ENCODE measurements at regions not wholly inside any gene's neighbourhood (a gene's known extent, or its start where the extent isn't known, plus 50 kb on each side); places are given as distances from the start of the nearest gene placed in this dataset.

DNA sequence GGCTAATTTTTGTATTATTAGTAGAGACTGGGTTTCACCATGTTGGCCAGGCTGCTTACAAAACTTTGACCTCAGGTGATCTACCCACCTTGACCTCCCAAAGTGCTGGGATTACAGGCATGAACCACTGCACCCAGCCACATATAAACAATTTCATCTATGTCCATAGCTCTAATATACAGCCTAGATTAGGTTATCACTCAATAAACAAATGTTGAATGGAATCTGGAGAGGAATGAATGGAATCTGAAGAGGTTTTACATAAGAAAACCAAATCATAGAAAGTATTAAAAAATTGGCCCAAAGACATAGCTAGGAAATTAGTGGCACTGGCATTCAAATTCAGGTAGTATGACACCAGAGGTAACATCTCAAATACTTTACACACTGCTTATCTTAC, 1401.4 kb upstream of the TENM4 start:
- Mint-ChIP-seq H3K4me1 (ENCODE audit: low read depth) (no peaks in the 10 kb centered on the region), H3K9me3 (peaks cover 10% of the 10 kb centered on the region), H3K27me3 (no peaks in the 10 kb centered on the region), H3K4me3 (no peak overlapping the region), H3K36me3 (ENCODE audit: low read depth) (no peaks in the 10 kb centered on the region), H3K27ac (no peak overlapping the region)
- Histone ChIP-seq H3K27ac (ENCODE audit: low read depth in 1 of 2, low read length in 2 of 2) (no peak overlapping the region), H3K9me3 (ENCODE audit: control insufficient read depth in 1 of 2, insufficient read depth in 1 of 2, low read length in 2 of 2) (no peaks in the 10 kb centered on the region), H3K36me3 (ENCODE audit: insufficient read depth, low read length) (no peaks in the 10 kb centered on the region), H3K4me1 (ENCODE audit: insufficient read depth, low read length) (no peaks in the 10 kb centered on the region), H3K4me3 (ENCODE audit: low read length) (no peak overlapping the region), H3K27me3 (ENCODE audit: control insufficient read depth in 1 of 2, insufficient read depth in 2 of 2, low read length in 2 of 2) (no peaks in the 10 kb centered on the region)
- intact Hi-C loops (cut with DNase I, micrococcal nuclease): no loop called here
- CTCF ChIA-PET: no interaction called here
- POLR2A ChIA-PET: no interaction called here
- DNase-seq (no peak), ATAC-seq (ENCODE audit: poor library complexity) (no peak)
- TF ChIP-seq, protein P1, sequence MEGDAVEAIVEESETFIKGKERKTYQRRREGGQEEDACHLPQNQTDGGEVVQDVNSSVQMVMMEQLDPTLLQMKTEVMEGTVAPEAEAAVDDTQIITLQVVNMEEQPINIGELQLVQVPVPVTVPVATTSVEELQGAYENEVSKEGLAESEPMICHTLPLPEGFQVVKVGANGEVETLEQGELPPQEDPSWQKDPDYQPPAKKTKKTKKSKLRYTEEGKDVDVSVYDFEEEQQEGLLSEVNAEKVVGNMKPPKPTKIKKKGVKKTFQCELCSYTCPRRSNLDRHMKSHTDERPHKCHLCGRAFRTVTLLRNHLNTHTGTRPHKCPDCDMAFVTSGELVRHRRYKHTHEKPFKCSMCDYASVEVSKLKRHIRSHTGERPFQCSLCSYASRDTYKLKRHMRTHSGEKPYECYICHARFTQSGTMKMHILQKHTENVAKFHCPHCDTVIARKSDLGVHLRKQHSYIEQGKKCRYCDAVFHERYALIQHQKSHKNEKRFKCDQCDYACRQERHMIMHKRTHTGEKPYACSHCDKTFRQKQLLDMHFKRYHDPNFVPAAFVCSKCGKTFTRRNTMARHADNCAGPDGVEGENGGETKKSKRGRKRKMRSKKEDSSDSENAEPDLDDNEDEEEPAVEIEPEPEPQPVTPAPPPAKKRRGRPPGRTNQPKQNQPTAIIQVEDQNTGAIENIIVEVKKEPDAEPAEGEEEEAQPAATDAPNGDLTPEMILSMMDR (IDR thresholded peaks at IDR 0.05): no peak

DNA sequence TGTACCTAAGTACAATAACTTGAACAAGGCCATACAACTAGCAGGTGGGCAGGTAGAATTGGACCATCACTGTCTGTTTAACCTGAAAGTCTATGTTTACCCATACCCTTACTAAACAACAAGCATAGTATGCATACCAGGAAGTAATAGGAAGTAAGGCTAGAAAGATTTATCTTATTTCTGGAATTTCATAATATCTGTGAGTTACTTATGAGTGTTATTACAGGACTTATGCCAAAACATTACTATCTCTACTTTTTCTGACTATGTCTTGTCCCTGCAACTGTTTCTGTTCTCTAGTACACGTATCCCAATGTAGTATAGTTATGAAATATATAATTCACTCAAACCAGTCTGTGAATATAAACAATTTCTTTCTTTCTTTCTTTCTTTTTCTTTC, 1400.8 kb upstream of the TENM4 start:
- Mint-ChIP-seq H3K4me3 (no peak overlapping the region), H3K4me1 (ENCODE audit: low read depth) (no peaks in the 10 kb centered on the region), H3K27me3 (no peaks in the 10 kb centered on the region), H3K9me3 (peaks cover 10% of the 10 kb centered on the region), H3K27ac (no peak overlapping the region), H3K36me3 (ENCODE audit: low read depth) (no peaks in the 10 kb centered on the region)
- Histone ChIP-seq H3K4me1 (ENCODE audit: insufficient read depth, low read length) (no peaks in the 10 kb centered on the region), H3K27me3 (ENCODE audit: control insufficient read depth in 1 of 2, insufficient read depth in 2 of 2, low read length in 2 of 2) (no peaks in the 10 kb centered on the region), H3K36me3 (ENCODE audit: insufficient read depth, low read length) (no peaks in the 10 kb centered on the region), H3K9me3 (ENCODE audit: control insufficient read depth in 1 of 2, insufficient read depth in 1 of 2, low read length in 2 of 2) (peaks cover 0 to 3% of the 10 kb centered on the region in 2 experiments), H3K4me3 (ENCODE audit: low read length) (no peak overlapping the region), H3K27ac (ENCODE audit: low read depth in 1 of 2, low read length in 2 of 2) (no peak overlapping the region)
- intact Hi-C loops (cut with DNase I, micrococcal nuclease): no loop called here
- no peak for DNase-seq
- CTCF ChIA-PET: interaction anchor here (0.5 kb wide), 1 partner anchor 133 kb away, joined by 3 read pairs; no protein-coding TSS in a partner anchor
- ATAC-seq (ENCODE audit: poor library complexity): no peak
- POLR2A ChIA-PET: no interaction called here
- TF ChIP-seq, protein P1 (IDR thresholded peaks at IDR 0.05): no peak

DNA sequence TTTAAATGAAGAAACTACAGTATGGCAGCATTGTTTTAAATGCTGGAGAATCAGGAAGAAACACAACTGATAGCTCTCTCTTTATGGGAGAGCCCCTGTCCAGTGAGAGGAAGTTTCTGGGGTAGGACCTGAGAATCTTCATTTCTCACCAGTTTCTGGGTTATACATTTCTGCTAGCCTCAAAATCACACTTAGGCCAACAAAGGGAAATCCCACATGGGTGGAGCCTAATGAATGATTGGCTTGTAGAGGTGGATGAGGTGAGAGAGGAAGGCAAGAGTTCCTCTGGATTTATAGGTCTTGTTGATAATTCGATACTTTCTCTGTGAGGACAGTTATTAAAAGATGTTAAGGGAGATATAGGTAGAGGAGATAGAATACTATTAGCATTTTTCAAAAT, 1397.3 kb upstream of the TENM4 start:
- H3K36me3 ChIP-seq (ENCODE audit: insufficient read depth, low read length): no peaks in the 10 kb centered on the region
- H3K9me3 ChIP-seq (ENCODE audit: control insufficient read depth in 1 of 2, insufficient read depth in 1 of 2, low read length in 2 of 2): peaks cover 0 to 5% of the 10 kb centered on the region in 2 experiments
- intact Hi-C loops (cut with DNase I, micrococcal nuclease): no loop called here
- Mint-ChIP-seq H3K27me3 (no peaks in the 10 kb centered on the region), H3K27ac (no peak overlapping the region), H3K4me3 (no peak overlapping the region), H3K9me3 (peaks cover 18% of the 10 kb centered on the region), H3K36me3 (ENCODE audit: low read depth) (no peaks in the 10 kb centered on the region), H3K4me1 (ENCODE audit: low read depth) (no peaks in the 10 kb centered on the region)
- H3K27ac ChIP-seq (ENCODE audit: low read depth in 1 of 2, low read length in 2 of 2): no peak overlapping the region
- TF ChIP-seq, protein P1 (IDR thresholded peaks at IDR 0.05): no peak
- ATAC-seq (ENCODE audit: poor library complexity) (no peak), DNase-seq (no peak)
- no peaks in the 10 kb centered on the region for H3K27me3 ChIP-seq (ENCODE audit: control insufficient read depth in 1 of 2, insufficient read depth in 2 of 2, low read length in 2 of 2)
- no peaks in the 10 kb centered on the region for H3K4me1 ChIP-seq (ENCODE audit: insufficient read depth, low read length)
- ChIA-PET CTCF (no interaction called here), POLR2A (no interaction called here)
- no peak overlapping the region for H3K4me3 ChIP-seq (ENCODE audit: low read length)

Measured in CD4-positive, alpha-beta T cell (primary cell).